SK-N-SH (cell line): ENCODE measurements at regions not wholly inside any gene's neighbourhood (a gene's known extent, or its start where the extent isn't known, plus 50 kb on each side); places are given as distances from the start of the nearest gene placed in this dataset.

ENCODE experiments used
- CTCF ChIP-seq: fragments of 200-600 bp; sonication (generic); IDR thresholded peaks from 2 replicates; pipeline ENCODE4 v1.6.1; 2017; ENCODE audit warnings: antibody characterized with exemption, mild to moderate bottlenecking, moderate library complexity
- EP300 ChIP-seq, 2 experiments: IDR thresholded peaks; 2 replicates each; pipeline versions ENCODE4 v1.4.0 to v1.6.1; 2012; ENCODE audit warnings: borderline replicate concordance in 1 of 2, low read depth in 1 of 2, low read length in 1 of 2
- JUND ChIP-seq: IDR thresholded peaks from 2 replicates; pipeline ENCODE4 v1.4.0; 2012
- MAX ChIP-seq: IDR thresholded peaks from 2 replicates; pipeline ENCODE4 v1.4.0; 2012; ENCODE audit warnings: low read depth
- MXI1 ChIP-seq: IDR thresholded peaks from 2 replicates; pipeline ENCODE4 v1.6.1; 2012; ENCODE audit warnings: mild to moderate bottlenecking, low read depth, low read length, improper control_type of control experiment
- PBX3 ChIP-seq: IDR thresholded peaks from 2 replicates; pipeline ENCODE4; 2012
- POLR2AphosphoS5 ChIP-seq: IDR thresholded peaks from 2 replicates; pipeline ENCODE4 v1.6.1; 2012; ENCODE audit warnings: low read depth, low read length
- RCOR1 ChIP-seq: fragments of 150-350 bp; IDR thresholded peaks from 2 replicates; pipeline ENCODE4 v1.6.1; 2017; ENCODE audit warnings: antibody characterized with exemption, low read length
- REST ChIP-seq: IDR thresholded peaks from 2 replicates; pipeline ENCODE4 v1.6.1; 2012; ENCODE audit warnings: mild to moderate bottlenecking, low read depth, low read length, moderate library complexity
- SMC3 ChIP-seq: IDR thresholded peaks from 2 replicates; pipeline ENCODE4 v1.6.1; 2012; ENCODE audit warnings: low read depth, low read length, improper control_type of control experiment
- TAF1 ChIP-seq: IDR thresholded peaks from 2 replicates; pipeline ENCODE4 v1.6.1; 2012; ENCODE audit warnings: low read depth, mild to moderate bottlenecking, low read length, moderate library complexity, borderline replicate concordance

GRCh38 chr22:48650323-48651035 lies 1177.2 kb downstream of the BRD1 start:
- TF ChIP-seq CTCF (no peak), MXI1 (no peak), EP300 (IDR thresholded peaks at IDR 0.05; ENCODE audit: borderline replicate concordance in 1 of 2, low read depth in 1 of 2, low read length in 1 of 2) (no peak), REST (no peak), MAX (no peak), TAF1 (no peak), POLR2AphosphoS5 (no peak), RCOR1 (no peak), JUND (no peak), SMC3 (no peak), PBX3 (no peak)
